ENCODE measurements at regions not wholly inside any gene's neighbourhood (a gene's known extent, or its start where the extent isn't known, plus 50 kb on each side); places are given as distances from the start of the nearest gene placed in this dataset.
"Not testable (repeated sequence)": the region's sequence is repeated elsewhere in the genome, so short reads cannot be mapped to it uniquely, and the experiment has no call there.

- H3K27ac Mint-ChIP-seq = no peak overlapping the region
- no peak for DNase-seq
These were observed 493.5 kb upstream of the RGS6 start for GRCh38 chr14:71438684-71439083.

GRCh38 chr14:71441126-71441525 is 491.1 kb upstream of the RGS6 start:
- DNase-seq = no peak
- CTCF ChIA-PET = no interaction called here
- H3K36me3 Mint-ChIP-seq = peaks cover 10% of the 10 kb centered on the region
- no peak overlapping the region for H3K4me3 Mint-ChIP-seq
- H3K27me3 Mint-ChIP-seq = no peaks in the 10 kb centered on the region
- peaks cover 5% of the 10 kb centered on the region for H3K4me1 Mint-ChIP-seq
- H3K9me3 Mint-ChIP-seq = no peaks in the 10 kb centered on the region
- no peak overlapping the region for H3K27ac Mint-ChIP-seq

More at GRCh38 chr14:71438684-71439083, 493.5 kb upstream of the RGS6 start:
- peaks cover 20% of the 10 kb centered on the region for H3K36me3 Mint-ChIP-seq
- peaks cover 3% of the 10 kb centered on the region for H3K9me3 Mint-ChIP-seq
- H3K4me3 Mint-ChIP-seq = no peak overlapping the region
- no peaks in the 10 kb centered on the region for H3K27me3 Mint-ChIP-seq
- peaks cover 5% of the 10 kb centered on the region for H3K4me1 Mint-ChIP-seq
- CTCF ChIA-PET = no interaction called here

- H3K4me1 Mint-ChIP-seq = no peaks in the 10 kb centered on the region
- CTCF ChIA-PET = no interaction called here
- no peaks in the 10 kb centered on the region for H3K27me3 Mint-ChIP-seq
- H3K27ac Mint-ChIP-seq = no peak overlapping the region
- H3K36me3 Mint-ChIP-seq = peaks cover 7% of the 10 kb centered on the region
- no peak for DNase-seq
- H3K9me3 Mint-ChIP-seq = no peaks in the 10 kb centered on the region
- no peak overlapping the region for H3K4me3 Mint-ChIP-seq
These were observed 488.0 kb upstream of the RGS6 start for GRCh38 chr14:71444030-71444822.

- Mint-ChIP-seq H3K4me1 (peaks cover 4% of the 10 kb centered on the region), H3K27me3 (no peaks in the 10 kb centered on the region), H3K27ac (no peak overlapping the region), H3K9me3 (no peaks in the 10 kb centered on the region), H3K4me3 (no peak overlapping the region), H3K36me3 (no peaks in the 10 kb centered on the region)
- no peak for DNase-seq
- CTCF ChIA-PET = no interaction called here
These were observed 483.6 kb upstream of the RGS6 start for GRCh38 chr14:71448431-71449315.

- H3K4me3 Mint-ChIP-seq = no peak overlapping the region
- H3K4me1 Mint-ChIP-seq = peaks cover 4% of the 10 kb centered on the region
- DNase-seq = no peak
- H3K27ac Mint-ChIP-seq = no peak overlapping the region
- CTCF ChIA-PET = no interaction called here
- no peaks in the 10 kb centered on the region for H3K9me3 Mint-ChIP-seq
- H3K36me3 Mint-ChIP-seq = no peaks in the 10 kb centered on the region
- no peaks in the 10 kb centered on the region for H3K27me3 Mint-ChIP-seq
These were observed 482.7 kb upstream of the RGS6 start for GRCh38 chr14:71449316-71450055.

GRCh38 chr14:71451501-71451900 is 480.7 kb upstream of the RGS6 start:
- peaks cover 4% of the 10 kb centered on the region for H3K4me1 Mint-ChIP-seq

GRCh38 chr14:71452539-71452938 is 479.7 kb upstream of the RGS6 start:
- Mint-ChIP-seq H3K4me1 (peaks cover 4% of the 10 kb centered on the region), H3K4me3 (no peak overlapping the region), H3K36me3 (no peaks in the 10 kb centered on the region), H3K27me3 (no peaks in the 10 kb centered on the region), H3K9me3 (no peaks in the 10 kb centered on the region), H3K27ac (no peak overlapping the region)
- CTCF ChIA-PET = no interaction called here
- no peak for DNase-seq

More at GRCh38 chr14:71451501-71451900, 480.7 kb upstream of the RGS6 start:
- DNase-seq = no peak
- CTCF ChIA-PET = interaction anchor here (0.7 kb wide), 1 partner anchor 1367 kb away, joined by 3 read pairs; no protein-coding TSS in a partner anchor
- no peak overlapping the region for H3K27ac Mint-ChIP-seq
- H3K36me3 Mint-ChIP-seq = no peaks in the 10 kb centered on the region
- no peaks in the 10 kb centered on the region for H3K9me3 Mint-ChIP-seq
- H3K4me3 Mint-ChIP-seq = no peak overlapping the region
- no peaks in the 10 kb centered on the region for H3K27me3 Mint-ChIP-seq

GRCh38 chr14:71452987-71453386 is 479.2 kb upstream of the RGS6 start:
- no peak overlapping the region for H3K4me3 Mint-ChIP-seq
- H3K4me1 Mint-ChIP-seq = peaks cover 4% of the 10 kb centered on the region
- peak overlapping the region; percentile 55 for H3K27ac Mint-ChIP-seq
- H3K36me3 Mint-ChIP-seq = no peaks in the 10 kb centered on the region
- no peak for DNase-seq
- CTCF ChIA-PET = no interaction called here
- H3K9me3 Mint-ChIP-seq = no peaks in the 10 kb centered on the region
- no peaks in the 10 kb centered on the region for H3K27me3 Mint-ChIP-seq

- CTCF ChIA-PET = no interaction called here
- H3K9me3 Mint-ChIP-seq = no peaks in the 10 kb centered on the region
- no peaks in the 10 kb centered on the region for H3K36me3 Mint-ChIP-seq
- no peak overlapping the region for H3K4me3 Mint-ChIP-seq
- peaks cover 4% of the 10 kb centered on the region for H3K4me1 Mint-ChIP-seq
- H3K27me3 Mint-ChIP-seq = no peaks in the 10 kb centered on the region
- H3K27ac Mint-ChIP-seq = no peak overlapping the region
- DNase-seq = no peak
These were observed 478.2 kb upstream of the RGS6 start for GRCh38 chr14:71454010-71454409.

- Mint-ChIP-seq H3K4me3 (no peak overlapping the region), H3K27ac (no peak overlapping the region), H3K36me3 (peaks cover 3% of the 10 kb centered on the region), H3K4me1 (peaks cover 4% of the 10 kb centered on the region), H3K27me3 (no peaks in the 10 kb centered on the region), H3K9me3 (peaks cover 1% of the 10 kb centered on the region)
- CTCF ChIA-PET = no interaction called here
- no peak for DNase-seq
These were observed 477.5 kb upstream of the RGS6 start for GRCh38 chr14:71454513-71455332.

GRCh38 chr14:71460091-71460490 is 472.1 kb upstream of the RGS6 start:
- H3K9me3 Mint-ChIP-seq = peaks cover 12% of the 10 kb centered on the region
- no peaks in the 10 kb centered on the region for H3K27me3 Mint-ChIP-seq
- H3K27ac Mint-ChIP-seq = no peak overlapping the region
- H3K36me3 Mint-ChIP-seq = peaks cover 26% of the 10 kb centered on the region
- DNase-seq = no peak
- no peak overlapping the region for H3K4me3 Mint-ChIP-seq
- no peaks in the 10 kb centered on the region for H3K4me1 Mint-ChIP-seq
- CTCF ChIA-PET = no interaction called here

GRCh38 chr14:71461617-71462016 is 470.6 kb upstream of the RGS6 start:
- H3K27ac Mint-ChIP-seq, H3K27me3 Mint-ChIP-seq, CTCF ChIA-PET, H3K4me1 Mint-ChIP-seq, H3K4me3 Mint-ChIP-seq, DNase-seq: not testable (repeated sequence)
- Mint-ChIP-seq H3K36me3 (peaks cover 31% of the 10 kb centered on the region), H3K9me3 (peaks cover 17% of the 10 kb centered on the region)

GRCh38 chr14:71463807-71464206 is 468.4 kb upstream of the RGS6 start:
- H3K4me3 Mint-ChIP-seq = no peak overlapping the region
- DNase-seq = no peak
- H3K36me3 Mint-ChIP-seq = peaks cover 39% of the 10 kb centered on the region
- CTCF ChIA-PET = no interaction called here
- no peaks in the 10 kb centered on the region for H3K4me1 Mint-ChIP-seq
- peaks cover 24% of the 10 kb centered on the region for H3K9me3 Mint-ChIP-seq
- H3K27ac Mint-ChIP-seq = no peak overlapping the region
- H3K27me3 Mint-ChIP-seq = no peaks in the 10 kb centered on the region

GRCh38 chr14:71464840-71465239 is 467.4 kb upstream of the RGS6 start:
- no peaks in the 10 kb centered on the region for H3K27me3 Mint-ChIP-seq
- CTCF ChIA-PET = no interaction called here
- H3K4me3 Mint-ChIP-seq = no peak overlapping the region
- no peak for DNase-seq
- H3K36me3 Mint-ChIP-seq = peaks cover 36% of the 10 kb centered on the region
- H3K9me3 Mint-ChIP-seq = peaks cover 22% of the 10 kb centered on the region
- H3K4me1 Mint-ChIP-seq = no peaks in the 10 kb centered on the region
- no peak overlapping the region for H3K27ac Mint-ChIP-seq
